SK-N-SH (cell line): ENCODE measurements at regions not wholly inside any gene's neighbourhood (a gene's known extent, or its start where the extent isn't known, plus 50 kb on each side); places are given as distances from the start of the nearest gene placed in this dataset.

Experiments used
- CTCF ChIP-seq: fragments of 200-600 bp; sonication (generic); IDR thresholded peaks from 2 replicates; pipeline ENCODE4 v1.6.1; 2017; ENCODE audit warnings: antibody characterized with exemption, mild to moderate bottlenecking, moderate library complexity
- EP300 ChIP-seq, 2 experiments: IDR thresholded peaks; 2 replicates each; pipeline versions ENCODE4 v1.4.0 to v1.6.1; 2012; ENCODE audit warnings: borderline replicate concordance in 1 of 2, low read depth in 1 of 2, low read length in 1 of 2
- MAX ChIP-seq: IDR thresholded peaks from 2 replicates; pipeline ENCODE4 v1.4.0; 2012; ENCODE audit warnings: low read depth
- MEF2A ChIP-seq: IDR thresholded peaks from 2 replicates; pipeline ENCODE4 v1.4.0; 2012; ENCODE audit warnings: low read depth, borderline replicate concordance
- POLR2AphosphoS5 ChIP-seq: IDR thresholded peaks from 2 replicates; pipeline ENCODE4 v1.6.1; 2012; ENCODE audit warnings: low read depth, low read length
- RAD21 ChIP-seq: IDR thresholded peaks from 2 replicates; pipeline ENCODE4 v1.6.1; 2012; ENCODE audit warnings: mild to moderate bottlenecking, low read length
- RCOR1 ChIP-seq: fragments of 150-350 bp; IDR thresholded peaks from 2 replicates; pipeline ENCODE4 v1.6.1; 2017; ENCODE audit warnings: antibody characterized with exemption, low read length
- RXRA ChIP-seq: IDR thresholded peaks from 2 replicates; pipeline ENCODE4 v1.4.0; 2012; ENCODE audit warnings: low read depth, mild to moderate bottlenecking, borderline replicate concordance
- SIN3A ChIP-seq: IDR thresholded peaks from 2 replicates; pipeline ENCODE4 v1.6.1; 2012; ENCODE audit warnings: low read depth, mild to moderate bottlenecking, low read length, moderate library complexity, borderline replicate concordance
- YY1 ChIP-seq: IDR thresholded peaks from 2 replicates; pipeline ENCODE4 v1.4.0; 2012; ENCODE audit warnings: low read depth, mild to moderate bottlenecking
- ZBTB33 ChIP-seq: IDR thresholded peaks from 2 replicates; pipeline ENCODE4 v1.4.0; 2012; ENCODE audit warnings: low read depth, borderline replicate concordance

- TF ChIP-seq CTCF = no peak
- TF ChIP-seq YY1 = no peak
- TF ChIP-seq SIN3A = no peak
- no peak for TF ChIP-seq RAD21
- TF ChIP-seq MEF2A = no peak
- no peak for TF ChIP-seq RXRA
- no peak for TF ChIP-seq MAX
- no peak for TF ChIP-seq ZBTB33
- TF ChIP-seq POLR2AphosphoS5 = no peak
- no peak for TF ChIP-seq RCOR1
- no peak for TF ChIP-seq EP300 (IDR thresholded peaks at IDR 0.05; ENCODE audit: borderline replicate concordance in 1 of 2, low read depth in 1 of 2, low read length in 1 of 2)
These were observed 304.0 kb downstream of the TLR4 start for GRCh38 chr9:118008246-118008645.
